ENCODE measurements at regions not wholly inside any gene's neighbourhood (a gene's known extent, or its start where the extent isn't known, plus 50 kb on each side); places are given as distances from the start of the nearest gene placed in this dataset.

DNA sequence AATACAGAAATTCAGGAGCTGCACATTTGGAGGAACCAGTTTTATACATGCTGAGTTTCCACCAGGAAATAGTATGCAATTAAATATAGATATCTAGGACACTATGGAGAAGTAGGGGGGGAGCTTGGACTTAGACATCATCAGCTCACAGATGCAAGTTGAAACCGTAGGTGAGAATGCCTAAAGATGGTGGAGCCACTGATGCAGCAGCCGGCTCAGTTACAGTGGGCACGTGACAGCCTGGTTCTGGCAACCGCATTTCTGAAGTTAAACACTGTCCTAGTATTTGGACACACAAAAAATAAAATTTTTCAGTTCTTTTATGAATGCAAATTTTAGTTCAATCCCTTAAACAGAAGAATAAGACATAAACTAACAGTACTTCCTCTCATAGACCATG, 91.5 kb upstream of the FRY start:
- TF ChIP-seq, protein P1, sequence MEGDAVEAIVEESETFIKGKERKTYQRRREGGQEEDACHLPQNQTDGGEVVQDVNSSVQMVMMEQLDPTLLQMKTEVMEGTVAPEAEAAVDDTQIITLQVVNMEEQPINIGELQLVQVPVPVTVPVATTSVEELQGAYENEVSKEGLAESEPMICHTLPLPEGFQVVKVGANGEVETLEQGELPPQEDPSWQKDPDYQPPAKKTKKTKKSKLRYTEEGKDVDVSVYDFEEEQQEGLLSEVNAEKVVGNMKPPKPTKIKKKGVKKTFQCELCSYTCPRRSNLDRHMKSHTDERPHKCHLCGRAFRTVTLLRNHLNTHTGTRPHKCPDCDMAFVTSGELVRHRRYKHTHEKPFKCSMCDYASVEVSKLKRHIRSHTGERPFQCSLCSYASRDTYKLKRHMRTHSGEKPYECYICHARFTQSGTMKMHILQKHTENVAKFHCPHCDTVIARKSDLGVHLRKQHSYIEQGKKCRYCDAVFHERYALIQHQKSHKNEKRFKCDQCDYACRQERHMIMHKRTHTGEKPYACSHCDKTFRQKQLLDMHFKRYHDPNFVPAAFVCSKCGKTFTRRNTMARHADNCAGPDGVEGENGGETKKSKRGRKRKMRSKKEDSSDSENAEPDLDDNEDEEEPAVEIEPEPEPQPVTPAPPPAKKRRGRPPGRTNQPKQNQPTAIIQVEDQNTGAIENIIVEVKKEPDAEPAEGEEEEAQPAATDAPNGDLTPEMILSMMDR (IDR thresholded peaks at IDR 0.05; ENCODE audit: low read depth, low read length, poor library complexity, severe bottlenecking) = no peak
- no peak for TF ChIP-seq EZH2phosphoT487 (IDR thresholded peaks at IDR 0.05; ENCODE audit: borderline replicate concordance, low read length)

Measured in DOHH2 (cell line).